Smooth muscle cell (in vitro differentiated cells): ENCODE measurements at regions not wholly inside any gene's neighbourhood (a gene's known extent, or its start where the extent isn't known, plus 50 kb on each side); places are given as distances from the start of the nearest gene placed in this dataset.

Experiments
- DNase-seq: peaks from one replicate; lab custom pipeline; 2025; ENCODE audit not compliant: unreplicated experiment; lab: John Stamatoyannopoulos, UW
- H2AFZ ChIP-seq: fragments of 200-600 bp; sonication (generic); 2 replicates; pipeline ENCODE4 v1.6.0; 2016; ENCODE audit warnings: antibody characterized with exemption, low read depth, mild to moderate bottlenecking
- H3F3A ChIP-seq: fragments of 200-600 bp; sonication (generic); 2 replicates; pipeline ENCODE4 v1.6.0; 2017; ENCODE audit warnings: antibody characterized with exemption, low read depth
- H3K27ac ChIP-seq: fragments of 200-600 bp; sonication (generic); 2 replicates; pipeline ENCODE4 v1.5.1; 2016; ENCODE audit warnings: low read depth, mild to moderate bottlenecking
- H3K27me3 ChIP-seq: fragments of 200-600 bp; sonication (generic); 2 replicates; pipeline ENCODE4 v1.6.1; 2016; ENCODE audit warnings: low read depth, mild to moderate bottlenecking
- H3K36me3 ChIP-seq: fragments of 200-600 bp; sonication (generic); 2 replicates; pipeline ENCODE4 v1.5.1; 2016; ENCODE audit warnings: low read depth
- H3K4me1 ChIP-seq: fragments of 200-600 bp; sonication (generic); 2 replicates; pipeline ENCODE4 v1.5.1; 2016; ENCODE audit warnings: low read depth
- H3K4me2 ChIP-seq: fragments of 200-600 bp; sonication (generic); 2 replicates; pipeline ENCODE4 v1.6.0; 2016; ENCODE audit warnings: mild to moderate bottlenecking
- H3K4me3 ChIP-seq: fragments of 200-600 bp; sonication (generic); 2 replicates; pipeline ENCODE4 v1.5.1; 2016; ENCODE audit warnings: mild to moderate bottlenecking
- H3K79me2 ChIP-seq: fragments of 200-600 bp; sonication (generic); 2 replicates; pipeline ENCODE4 v1.6.0; 2016; ENCODE audit warnings: low read depth, mild to moderate bottlenecking
- H3K9ac ChIP-seq: fragments of 200-600 bp; sonication (generic); 2 replicates; pipeline ENCODE4 v1.6.0; 2016; ENCODE audit warnings: low read depth
- H3K9me3 ChIP-seq: fragments of 200-600 bp; sonication (generic); replicated peaks from 2 replicates; pipeline ENCODE4 v1.5.1; 2016; ENCODE audit warnings: low read depth
- H4K20me1 ChIP-seq: fragments of 200-600 bp; sonication (generic); 2 replicates; pipeline ENCODE4 v1.6.0; 2016; ENCODE audit warnings: low read depth
- WGBS: methylation state at CpG from one replicate; pipeline ENCODE4 v1.1.7; 2016; ENCODE audit warnings: low lambda C conversion rate; 5-methylcytosine and 5-hydroxymethylcytosine counted together
- TF ChIP-seq, protein P1 (sequence below): fragments of 200-600 bp; sonication (generic); IDR thresholded peaks from 2 replicates; pipeline ENCODE4 v1.5.1; 2017; ENCODE audit warnings: borderline replicate concordance, mild to moderate bottlenecking, antibody characterized with exemption; ENCODE audit not compliant: insufficient read depth, poor library complexity, severe bottlenecking

DNA sequence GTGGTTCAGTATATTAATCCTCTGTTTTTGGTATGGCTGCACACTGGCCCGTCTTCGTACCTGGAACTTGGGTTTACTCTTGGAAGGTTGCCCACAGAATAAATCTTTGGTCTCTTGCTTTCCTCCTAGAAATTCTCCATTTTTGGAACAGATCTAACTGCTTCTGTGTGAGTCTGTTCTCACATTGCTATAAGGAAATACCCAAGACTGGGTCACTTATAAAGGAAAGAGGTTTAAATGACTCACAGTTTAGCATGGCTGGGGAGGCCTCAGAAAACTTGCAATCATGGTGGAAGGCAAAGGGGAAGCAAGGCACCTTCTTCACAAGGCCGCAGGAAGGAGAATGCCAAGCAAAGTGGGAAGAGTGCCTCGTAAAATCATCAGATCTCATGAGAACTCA lies 407.8 kb upstream of the PDE3A start:
- Histone ChIP-seq H3K4me3 (no peak overlapping the region), H3K27ac (no peak overlapping the region), H3K27me3 (no peaks in the 10 kb centered on the region), H3K4me2 (no peak overlapping the region), H3K36me3 (no peaks in the 10 kb centered on the region), H3K9me3 (no peaks in the 10 kb centered on the region), H4K20me1 (no peaks in the 10 kb centered on the region), H3K79me2 (no peaks in the 10 kb centered on the region), H2AFZ (no peak overlapping the region), H3F3A (no peaks in the 10 kb centered on the region), H3K4me1 (no peaks in the 10 kb centered on the region), H3K9ac (no peak overlapping the region)
- TF ChIP-seq, protein P1, sequence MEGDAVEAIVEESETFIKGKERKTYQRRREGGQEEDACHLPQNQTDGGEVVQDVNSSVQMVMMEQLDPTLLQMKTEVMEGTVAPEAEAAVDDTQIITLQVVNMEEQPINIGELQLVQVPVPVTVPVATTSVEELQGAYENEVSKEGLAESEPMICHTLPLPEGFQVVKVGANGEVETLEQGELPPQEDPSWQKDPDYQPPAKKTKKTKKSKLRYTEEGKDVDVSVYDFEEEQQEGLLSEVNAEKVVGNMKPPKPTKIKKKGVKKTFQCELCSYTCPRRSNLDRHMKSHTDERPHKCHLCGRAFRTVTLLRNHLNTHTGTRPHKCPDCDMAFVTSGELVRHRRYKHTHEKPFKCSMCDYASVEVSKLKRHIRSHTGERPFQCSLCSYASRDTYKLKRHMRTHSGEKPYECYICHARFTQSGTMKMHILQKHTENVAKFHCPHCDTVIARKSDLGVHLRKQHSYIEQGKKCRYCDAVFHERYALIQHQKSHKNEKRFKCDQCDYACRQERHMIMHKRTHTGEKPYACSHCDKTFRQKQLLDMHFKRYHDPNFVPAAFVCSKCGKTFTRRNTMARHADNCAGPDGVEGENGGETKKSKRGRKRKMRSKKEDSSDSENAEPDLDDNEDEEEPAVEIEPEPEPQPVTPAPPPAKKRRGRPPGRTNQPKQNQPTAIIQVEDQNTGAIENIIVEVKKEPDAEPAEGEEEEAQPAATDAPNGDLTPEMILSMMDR = no peak
- DNase-seq = no peak
- WGBS = 94% methylated on average over 4 of the region's 4 CpGs

DNA sequence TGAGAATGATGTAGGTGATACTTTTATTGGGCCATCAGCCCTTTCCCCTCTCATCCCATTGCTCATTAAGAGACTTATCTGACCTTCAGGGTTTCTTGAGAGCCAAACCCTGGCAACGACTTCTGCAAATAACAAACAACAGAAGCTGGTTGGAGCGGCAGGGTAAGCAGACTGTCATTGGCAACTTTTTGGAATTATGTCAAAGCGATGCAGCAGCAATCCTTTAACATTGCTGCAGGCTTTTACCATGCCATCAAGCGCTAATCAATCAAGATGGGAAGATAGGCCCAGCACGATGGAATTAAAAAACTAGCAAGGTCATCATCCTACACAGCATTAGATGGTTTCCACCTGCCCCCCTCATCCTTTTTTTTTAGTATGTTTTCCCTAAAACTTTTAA lies 406.1 kb upstream of the PDE3A start:
- no peaks in the 10 kb centered on the region for H4K20me1 ChIP-seq
- H3K4me3 ChIP-seq = no peak overlapping the region
- no peak overlapping the region for H2AFZ ChIP-seq
- H3K4me1 ChIP-seq = no peaks in the 10 kb centered on the region
- TF ChIP-seq, protein P1 = no peak
- 50% methylated on average over 5 of the region's 5 CpGs for WGBS
- no peaks in the 10 kb centered on the region for H3K79me2 ChIP-seq
- no peak overlapping the region for H3K27ac ChIP-seq
- peaks cover 4% of the 10 kb centered on the region for H3F3A ChIP-seq
- H3K9ac ChIP-seq = no peak overlapping the region
- H3K9me3 ChIP-seq = no peaks in the 10 kb centered on the region
- H3K36me3 ChIP-seq = no peaks in the 10 kb centered on the region
- H3K4me2 ChIP-seq = no peak overlapping the region
- no peaks in the 10 kb centered on the region for H3K27me3 ChIP-seq
- DNase-seq = no peak

DNA sequence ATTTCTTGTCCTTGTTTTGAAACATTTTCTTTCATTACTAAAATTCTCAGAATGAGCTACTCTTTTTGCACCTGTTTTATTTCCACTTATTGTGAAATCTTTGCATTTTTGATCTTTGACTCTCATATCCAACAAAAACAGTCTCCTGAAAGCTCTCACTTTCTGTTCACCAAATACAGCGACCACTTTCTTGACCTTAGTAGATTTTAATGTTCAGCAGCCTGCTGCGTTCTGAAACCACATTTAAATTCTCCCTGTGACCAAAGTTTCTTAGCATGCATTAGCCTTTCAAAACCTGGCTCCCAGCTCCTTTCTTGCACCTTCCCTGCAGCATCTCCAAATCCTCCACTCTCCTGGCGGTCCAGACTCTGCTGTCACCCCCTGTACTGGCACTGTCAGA lies 404.4 kb upstream of the PDE3A start:
- H3K36me3 ChIP-seq = no peaks in the 10 kb centered on the region
- H3K9ac ChIP-seq = no peak overlapping the region
- H4K20me1 ChIP-seq = no peaks in the 10 kb centered on the region
- no peak for DNase-seq
- no peak overlapping the region for H2AFZ ChIP-seq
- no peak overlapping the region for H3K4me2 ChIP-seq
- 85% methylated on average over 3 of the region's 3 CpGs for WGBS
- H3K4me1 ChIP-seq = peaks cover 7% of the 10 kb centered on the region
- no peaks in the 10 kb centered on the region for H3K9me3 ChIP-seq
- no peak overlapping the region for H3K4me3 ChIP-seq
- H3K27ac ChIP-seq = no peak overlapping the region
- no peaks in the 10 kb centered on the region for H3K79me2 ChIP-seq
- no peaks in the 10 kb centered on the region for H3K27me3 ChIP-seq
- peaks cover 4% of the 10 kb centered on the region for H3F3A ChIP-seq
- TF ChIP-seq, protein P1 = no peak

DNA sequence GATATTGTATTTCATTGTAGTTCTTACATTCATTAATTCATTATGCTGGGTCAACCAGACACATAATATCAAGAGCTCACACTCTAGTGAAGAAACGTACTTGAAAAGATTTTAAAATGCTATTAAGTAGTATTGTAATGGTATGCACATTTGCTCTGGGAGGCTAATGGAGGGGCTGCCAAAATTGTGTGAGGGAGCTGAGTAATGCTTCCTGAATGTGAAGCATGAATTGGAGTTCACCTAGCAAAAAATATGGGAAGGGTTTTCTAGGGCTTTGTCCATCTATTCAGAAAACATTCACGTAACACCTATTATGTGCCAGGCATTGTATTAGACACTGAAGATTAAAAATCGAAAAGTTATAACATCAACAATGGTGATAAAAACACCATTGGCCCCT lies 403.8 kb upstream of the PDE3A start:
- TF ChIP-seq, protein P1 = no peak
- Histone ChIP-seq H4K20me1 (no peaks in the 10 kb centered on the region), H3K4me3 (no peak overlapping the region), H3K4me1 (peaks cover 7% of the 10 kb centered on the region), H2AFZ (no peak overlapping the region), H3K9ac (no peak overlapping the region), H3F3A (peaks cover 4% of the 10 kb centered on the region), H3K4me2 (no peak overlapping the region), H3K36me3 (no peaks in the 10 kb centered on the region), H3K79me2 (no peaks in the 10 kb centered on the region), H3K9me3 (no peaks in the 10 kb centered on the region), H3K27ac (no peak overlapping the region), H3K27me3 (no peaks in the 10 kb centered on the region)
- 68% methylated on average over 3 of the region's 3 CpGs for WGBS
- no peak for DNase-seq
